Panc1 (cell line): ENCODE measurements at regions not wholly inside any gene's neighbourhood (a gene's known extent, or its start where the extent isn't known, plus 50 kb on each side); places are given as distances from the start of the nearest gene placed in this dataset.

Experiments used
- CTCF ChIP-seq: fragments of 450-650 bp; IDR thresholded peaks from 2 replicates; pipeline ENCODE4 v1.5.1; 2017; ENCODE audit warnings: mild to moderate bottlenecking
- POLR2AphosphoS5 ChIP-seq: IDR thresholded peaks from 2 replicates; pipeline ENCODE4 v1.6.1; 2012; ENCODE audit warnings: mild to moderate bottlenecking, low read depth, low read length, moderate library complexity
- REST ChIP-seq, 2 experiments: IDR thresholded peaks; 2 replicates each; pipeline ENCODE4 v1.6.1; 2011 to 2012; ENCODE audit warnings: low read depth in 2 of 2, control low read depth in 1 of 2, low read length in 1 of 2, mild to moderate bottlenecking in 1 of 2, moderate library complexity in 1 of 2; ENCODE audit not compliant: insufficient read depth in 1 of 2
- TCF7L2 ChIP-seq: IDR thresholded peaks from 2 replicates; pipeline ENCODE4 v1.6.1; 2011; ENCODE audit warnings: mild to moderate bottlenecking, low read depth, low read length, inconsistent platforms

- TF ChIP-seq CTCF = no peak
- TF ChIP-seq POLR2AphosphoS5 = no peak
- TF ChIP-seq REST (IDR thresholded peaks at IDR 0.05; ENCODE audit: insufficient read depth in 1 of 2, low read depth in 2 of 2, low read length in 1 of 2) = no peak
- no peak for TF ChIP-seq TCF7L2
Observed at GRCh38 chr22:27195094-27195493, 537.7 kb downstream of the MIAT start.
